Mammary epithelial cell (primary cell): ENCODE measurements at regions not wholly inside any gene's neighbourhood (a gene's known extent, or its start where the extent isn't known, plus 50 kb on each side); places are given as distances from the start of the nearest gene placed in this dataset.

ENCODE experiments used
- CTCF ChIP-seq, 2 donors: IDR thresholded peaks in 1 of 2; conservative IDR thresholded peaks in 1 of 2; 2 replicates each; pipeline ENCODE4 v1.5.1; 2011 to 2012; ENCODE audit warnings: inconsistent platforms in 2 of 2, low read length in 2 of 2, mild to moderate bottlenecking in 2 of 2, control low read depth in 1 of 2, low read depth in 1 of 2; ENCODE audit not compliant: insufficient read depth in 1 of 2; ENCODE audit errors: extremely low read depth in 1 of 2
- EZH2 ChIP-seq: IDR thresholded peaks from 2 replicates; pipeline ENCODE4 v1.6.1; 2012; ENCODE audit warnings: low read length, inconsistent platforms, borderline replicate concordance

GRCh38 chr5:87139795-87140194, 127.9 kb upstream of the RASA1 start:
- TF ChIP-seq CTCF (conservative IDR thresholded peaks at IDR 0.05 in 1 of 2, IDR thresholded peaks at IDR 0.05 in 1 of 2; ENCODE audit: extremely low read depth in 1 of 2, insufficient read depth in 1 of 2, low read depth in 1 of 2, low read length in 2 of 2) (no peak), EZH2 (no peak)
